ENCODE measurements at regions not wholly inside any gene's neighbourhood (a gene's known extent, or its start where the extent isn't known, plus 50 kb on each side); places are given as distances from the start of the nearest gene placed in this dataset.

GRCh38 chr9:134237630-134238265, 73.4 kb upstream of the RNU6ATAC start:
- peaks cover 16% of the 10 kb centered on the region for H3K4me1 ChIP-seq (ENCODE audit: insufficient read depth, insufficient read length)
- no peak overlapping the region for H3K9ac ChIP-seq (ENCODE audit: insufficient read length, low read depth)
- TF ChIP-seq SUZ12 (IDR thresholded peaks at IDR 0.05; ENCODE audit: extremely low read depth, insufficient read depth, insufficient read length): no peak
- TF ChIP-seq ZNF274 (IDR thresholded peaks at IDR 0.05; ENCODE audit: low read depth, low read length): no peak
- no peak for TF ChIP-seq YY1 (IDR thresholded peaks at IDR 0.05; ENCODE audit: insufficient read depth, insufficient read length)
- no peaks in the 10 kb centered on the region for H3K9me3 ChIP-seq (ENCODE audit: insufficient read depth, low read length)
- no peaks in the 10 kb centered on the region for H3K36me3 ChIP-seq (ENCODE audit: insufficient read depth, insufficient read length, low read length)
- no peaks in the 10 kb centered on the region for H3K27me3 ChIP-seq (ENCODE audit: insufficient read depth, insufficient read length)
- no peak for DNase-seq (ENCODE audit: low read depth, low spot score)
- no peak overlapping the region for H3K4me3 ChIP-seq (ENCODE audit: insufficient read length, low read depth)

GRCh38 chr9:134239130-134239903, 75.0 kb upstream of the RNU6ATAC start:
- peak overlapping the region; percentile 36 for H3K9ac ChIP-seq (ENCODE audit: insufficient read length, low read depth)
- TF ChIP-seq ZNF274 (IDR thresholded peaks at IDR 0.05; ENCODE audit: low read depth, low read length) (no peak), YY1 (IDR thresholded peaks at IDR 0.05; ENCODE audit: insufficient read depth, insufficient read length) (no peak), SUZ12 (IDR thresholded peaks at IDR 0.05; ENCODE audit: extremely low read depth, insufficient read depth, insufficient read length) (no peak)
- H3K4me1 ChIP-seq (ENCODE audit: insufficient read depth, insufficient read length): peaks cover 15% of the 10 kb centered on the region

DNA sequence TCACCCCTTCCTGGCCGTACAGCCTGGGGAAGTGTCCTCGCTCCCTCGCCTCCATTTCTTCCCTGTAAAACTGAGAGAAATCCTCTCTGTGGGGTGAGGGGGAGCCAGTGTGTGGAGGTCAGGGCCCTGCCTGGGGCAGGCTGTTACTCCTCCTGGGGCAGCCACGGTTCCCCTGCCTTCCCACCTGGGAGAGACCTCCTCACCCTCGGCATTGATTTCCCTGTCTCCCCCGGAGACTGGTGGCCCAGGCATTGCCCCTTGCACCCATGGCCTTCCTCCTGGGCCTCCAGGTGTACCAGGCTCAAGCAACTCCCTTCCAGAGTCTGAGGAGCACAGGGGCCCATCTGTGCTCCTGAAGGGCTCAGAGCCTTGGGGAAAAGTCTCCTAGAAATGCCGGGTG, 75.6 kb upstream of the RNU6ATAC start:
- no peak for DNase-seq (ENCODE audit: low read depth, low spot score)
- Histone ChIP-seq H3K9me3 (ENCODE audit: insufficient read depth, low read length) (no peaks in the 10 kb centered on the region), H3K36me3 (ENCODE audit: insufficient read depth, insufficient read length, low read length) (no peaks in the 10 kb centered on the region), H3K9ac (ENCODE audit: insufficient read length, low read depth) (peak overlapping the region; percentile 36), H3K4me3 (ENCODE audit: insufficient read length, low read depth) (no peak overlapping the region), H3K4me1 (ENCODE audit: insufficient read depth, insufficient read length) (peaks cover 15% of the 10 kb centered on the region), H3K27me3 (ENCODE audit: insufficient read depth, insufficient read length) (peaks cover 2% of the 10 kb centered on the region)
- no peak for TF ChIP-seq YY1 (IDR thresholded peaks at IDR 0.05; ENCODE audit: insufficient read depth, insufficient read length)
- no peak for TF ChIP-seq ZNF274 (IDR thresholded peaks at IDR 0.05; ENCODE audit: low read depth, low read length)
- TF ChIP-seq SUZ12 (IDR thresholded peaks at IDR 0.05; ENCODE audit: extremely low read depth, insufficient read depth, insufficient read length): no peak

More at GRCh38 chr9:134239130-134239903, 75.0 kb upstream of the RNU6ATAC start:
- Histone ChIP-seq H3K36me3 (ENCODE audit: insufficient read depth, insufficient read length, low read length) (no peaks in the 10 kb centered on the region), H3K27me3 (ENCODE audit: insufficient read depth, insufficient read length) (no peaks in the 10 kb centered on the region), H3K9me3 (ENCODE audit: insufficient read depth, low read length) (no peaks in the 10 kb centered on the region), H3K4me3 (ENCODE audit: insufficient read length, low read depth) (no peak overlapping the region)
- DNase-seq (ENCODE audit: low read depth, low spot score): no peak

- H3K9ac ChIP-seq (ENCODE audit: insufficient read length, low read depth): no peak overlapping the region
- no peak for DNase-seq (ENCODE audit: low read depth, low spot score)
- no peaks in the 10 kb centered on the region for H3K36me3 ChIP-seq (ENCODE audit: insufficient read depth, insufficient read length, low read length)
- H3K9me3 ChIP-seq (ENCODE audit: insufficient read depth, low read length): no peaks in the 10 kb centered on the region
- peaks cover 15% of the 10 kb centered on the region for H3K4me1 ChIP-seq (ENCODE audit: insufficient read depth, insufficient read length)
- no peak overlapping the region for H3K4me3 ChIP-seq (ENCODE audit: insufficient read length, low read depth)
- H3K27me3 ChIP-seq (ENCODE audit: insufficient read depth, insufficient read length): peaks cover 5% of the 10 kb centered on the region
- TF ChIP-seq ZNF274 (IDR thresholded peaks at IDR 0.05; ENCODE audit: low read depth, low read length): no peak
- no peak for TF ChIP-seq SUZ12 (IDR thresholded peaks at IDR 0.05; ENCODE audit: extremely low read depth, insufficient read depth, insufficient read length)
- TF ChIP-seq YY1 (IDR thresholded peaks at IDR 0.05; ENCODE audit: insufficient read depth, insufficient read length): no peak
Observed at GRCh38 chr9:134240361-134240760, 76.0 kb upstream of the RNU6ATAC start.

- TF ChIP-seq YY1 (IDR thresholded peaks at IDR 0.05; ENCODE audit: insufficient read depth, insufficient read length): no peak
- no peak for TF ChIP-seq SUZ12 (IDR thresholded peaks at IDR 0.05; ENCODE audit: extremely low read depth, insufficient read depth, insufficient read length)
- TF ChIP-seq ZNF274 (IDR thresholded peaks at IDR 0.05; ENCODE audit: low read depth, low read length): no peak
- H3K36me3 ChIP-seq (ENCODE audit: insufficient read depth, insufficient read length, low read length): no peaks in the 10 kb centered on the region
- H3K9ac ChIP-seq (ENCODE audit: insufficient read length, low read depth): no peak overlapping the region
- peaks cover 3% of the 10 kb centered on the region; the same call in 1 of the 2 replicates for H3K9me3 ChIP-seq (ENCODE audit: insufficient read depth, low read length)
- H3K4me3 ChIP-seq (ENCODE audit: insufficient read length, low read depth): no peak overlapping the region
- no peak for DNase-seq (ENCODE audit: low read depth, low spot score)
- H3K27me3 ChIP-seq (ENCODE audit: insufficient read depth, insufficient read length): peaks cover 5% of the 10 kb centered on the region
- peaks cover 11% of the 10 kb centered on the region for H3K4me1 ChIP-seq (ENCODE audit: insufficient read depth, insufficient read length)
Observed at GRCh38 chr9:134242706-134243105, 78.3 kb upstream of the RNU6ATAC start.

DNA sequence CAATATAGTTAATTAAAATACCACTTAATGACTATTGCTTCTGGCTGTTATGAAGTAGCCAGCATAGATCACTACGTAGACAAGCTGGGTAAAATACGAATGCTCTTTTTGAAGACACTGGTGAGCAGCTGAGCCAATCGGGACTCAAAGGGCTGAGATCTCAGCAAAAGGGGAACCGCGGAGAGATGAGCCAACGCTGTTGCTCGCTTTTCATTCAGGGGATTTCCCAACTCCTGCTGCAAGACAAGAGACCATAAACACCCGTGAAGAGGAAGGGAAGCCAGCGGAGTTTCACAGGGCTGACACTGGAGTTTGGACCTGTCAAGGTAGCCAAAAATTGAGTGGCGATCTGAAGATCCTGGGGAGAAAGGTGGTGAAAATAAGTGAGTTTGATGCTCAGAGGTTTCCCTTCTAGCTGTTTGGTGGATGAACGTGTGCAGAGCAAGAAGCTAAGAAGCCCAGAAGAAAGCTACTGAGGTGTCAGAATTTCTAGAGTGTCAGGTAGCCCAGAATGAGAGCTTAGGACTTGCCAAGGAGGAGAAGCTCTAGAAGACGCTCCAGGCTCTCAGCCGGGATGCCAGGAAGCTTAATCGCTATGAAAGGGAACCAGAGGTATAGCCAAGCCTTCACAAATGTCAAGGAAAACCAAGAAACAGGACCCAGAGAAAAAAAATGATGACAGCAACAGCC, 79.6 kb upstream of the RNU6ATAC start:
- Histone ChIP-seq H3K9ac (ENCODE audit: insufficient read length, low read depth) (no peak overlapping the region), H3K4me3 (ENCODE audit: insufficient read length, low read depth) (no peak overlapping the region), H3K9me3 (ENCODE audit: insufficient read depth, low read length) (peaks cover 15% of the 10 kb centered on the region), H3K27me3 (ENCODE audit: insufficient read depth, insufficient read length) (peaks cover 5% of the 10 kb centered on the region), H3K36me3 (ENCODE audit: insufficient read depth, insufficient read length, low read length) (no peaks in the 10 kb centered on the region), H3K4me1 (ENCODE audit: insufficient read depth, insufficient read length) (peaks cover 11% of the 10 kb centered on the region)
- DNase-seq (ENCODE audit: low read depth, low spot score): no peak
- TF ChIP-seq YY1 (IDR thresholded peaks at IDR 0.05; ENCODE audit: insufficient read depth, insufficient read length) (no peak), ZNF274 (IDR thresholded peaks at IDR 0.05; ENCODE audit: low read depth, low read length) (no peak), SUZ12 (IDR thresholded peaks at IDR 0.05; ENCODE audit: extremely low read depth, insufficient read depth, insufficient read length) (no peak)

DNA sequence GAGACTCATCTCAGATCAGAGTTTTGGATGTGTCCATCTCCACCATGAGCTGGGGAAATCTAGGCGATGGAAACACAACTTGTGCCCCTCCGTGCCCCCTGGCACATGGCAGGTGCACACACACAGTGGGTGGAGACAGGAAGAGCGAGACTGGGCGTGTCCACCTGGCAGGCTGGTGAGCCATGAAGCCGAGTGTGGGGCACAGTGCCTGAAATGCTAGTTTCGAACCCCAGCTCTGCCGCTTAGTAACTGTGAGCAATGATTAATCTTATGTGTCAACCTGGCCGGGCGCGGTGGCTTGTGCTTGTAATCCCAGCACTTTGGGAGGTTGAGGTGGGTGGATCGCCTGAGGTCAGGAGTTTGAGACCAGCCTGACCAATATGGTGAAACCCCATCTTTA, 80.8 kb upstream of the RNU6ATAC start:
- Histone ChIP-seq H3K4me3 (ENCODE audit: insufficient read length, low read depth) (no peak overlapping the region), H3K9me3 (ENCODE audit: insufficient read depth, low read length) (peaks cover 20% of the 10 kb centered on the region), H3K4me1 (ENCODE audit: insufficient read depth, insufficient read length) (peaks cover 3% of the 10 kb centered on the region), H3K9ac (ENCODE audit: insufficient read length, low read depth) (no peak overlapping the region), H3K27me3 (ENCODE audit: insufficient read depth, insufficient read length) (peaks cover 5% of the 10 kb centered on the region), H3K36me3 (ENCODE audit: insufficient read depth, insufficient read length, low read length) (no peaks in the 10 kb centered on the region)
- no peak for DNase-seq (ENCODE audit: low read depth, low spot score)
- TF ChIP-seq SUZ12 (IDR thresholded peaks at IDR 0.05; ENCODE audit: extremely low read depth, insufficient read depth, insufficient read length) (no peak), YY1 (IDR thresholded peaks at IDR 0.05; ENCODE audit: insufficient read depth, insufficient read length) (no peak), ZNF274 (IDR thresholded peaks at IDR 0.05; ENCODE audit: low read depth, low read length) (no peak)
